A549 (cell line): ENCODE measurements at regions not wholly inside any gene's neighbourhood (a gene's known extent, or its start where the extent isn't known, plus 50 kb on each side); places are given as distances from the start of the nearest gene placed in this dataset.

ENCODE experiments used
- ATAC-seq, 2 experiments: fragments of 200-7000 bp in 1 of 2; fragments of >200 bp in 1 of 2; cut with Nextera tagmentation in 1 of 2; cut with Tn5 transposase in 1 of 2; 3 replicates each; pipeline versions ENCODE4 v1.8.0 to v1.9.1; 2018 to 2020; ENCODE audit warnings: mild to moderate bottlenecking in 1 of 2, moderate library complexity in 1 of 2
- CTCF ChIA-PET: fragments of 300-600 bp; sonication (Branson Sonifier 250); formaldehyde crosslinking; extraction: SDS; loops from one replicate; lab custom pipeline; 2021; ENCODE audit warnings: antibody characterized with exemption, inconsistent platforms; lab: Yijun Ruan, JAX
- POLR2A ChIA-PET: fragments of 350-600 bp; formaldehyde crosslinking; extraction: SDS; loops from one replicate; lab custom pipeline; 2021; ENCODE audit warnings: antibody characterized with exemption, inconsistent platforms; lab: Yijun Ruan, JAX
- DNase-seq, 2 experiments: peaks; one replicate each; pipeline versions ENCODE4 v3.0.0 to v3.0.0-alpha.2; 2011 to 2016; ENCODE audit warnings: low read depth in 1 of 2, low spot score in 1 of 2
- FAIRE-seq: peaks from 2 replicates; lab custom pipeline; 2011; peaks lifted over from hg19 to GRCh38; lab: Jason Lieb, UNC
- H3K27ac ChIP-seq, 2 experiments: fragments of >200 bp; sonication (Bioruptor Twin); formaldehyde crosslinking; 3 replicates each; pipeline ENCODE4 v1.5.1; 2016 to 2017
- H3K4me1 ChIP-seq: fragments of >200 bp; sonication (Bioruptor Twin); formaldehyde crosslinking; 3 replicates; pipeline ENCODE4 v1.6.1; 2016
- H3K4me2 ChIP-seq: fragments of >200 bp; sonication (Bioruptor Twin); formaldehyde crosslinking; 3 replicates; pipeline ENCODE4 v1.6.1; 2016
- H3K4me3 ChIP-seq: fragments of >200 bp; sonication (Bioruptor Twin); formaldehyde crosslinking; 3 replicates; pipeline ENCODE4 v1.5.1; 2016
- H3K9me3 ChIP-seq: fragments of >200 bp; sonication (Bioruptor Twin); formaldehyde crosslinking; 3 replicates; pipeline ENCODE4 v1.6.1; 2016
- BHLHE40 ChIP-seq: IDR thresholded peaks from 2 replicates; pipeline ENCODE4 v1.6.1; 2012; ENCODE audit warnings: low read depth, low read length, inconsistent platforms
- CBX2 ChIP-seq: fragments of 200-600 bp; sonication (generic); IDR thresholded peaks from 2 replicates; pipeline ENCODE4 v1.6.1; 2016; ENCODE audit warnings: low read depth, mild to moderate bottlenecking, borderline replicate concordance
- CBX8 ChIP-seq: fragments of 200-600 bp; sonication (generic); IDR thresholded peaks from 2 replicates; pipeline ENCODE4 v1.6.1; 2016
- CEBPB ChIP-seq, 2 experiments: fragments of >200 bp in 1 of 2; sonication (Bioruptor Twin) in 1 of 2; formaldehyde crosslinking in 1 of 2; IDR thresholded peaks; 2 replicates each; pipeline ENCODE4 v1.6.1; 2012 to 2016
- CHD2 ChIP-seq: fragments of 150-350 bp; IDR thresholded peaks from 2 replicates; pipeline ENCODE4 v1.6.1; 2014; ENCODE audit warnings: low read length; ENCODE audit not compliant: partially characterized antibody
- CHD4 ChIP-seq: fragments of 200-600 bp; sonication (generic); IDR thresholded peaks from 2 replicates; pipeline ENCODE4 v1.6.1; 2016; ENCODE audit warnings: antibody characterized with exemption, mild to moderate bottlenecking, borderline replicate concordance
- E2F6 ChIP-seq: IDR thresholded peaks from 2 replicates; pipeline ENCODE4 v1.6.1; 2012; ENCODE audit warnings: low read depth, borderline replicate concordance
- EP300 ChIP-seq, 2 experiments: fragments of >200 bp; sonication (Bioruptor Twin); formaldehyde crosslinking; IDR thresholded peaks; 2 replicates in 1 of 2; 3 replicates in 1 of 2; pipeline ENCODE4 v1.6.1; 2016 to 2017
- FOXS1 ChIP-seq: fragments of 250-450 bp; sonication (Bioruptor Pico); IDR thresholded peaks from 2 replicates; pipeline ENCODE4 v1.5.0; 2020; ENCODE audit warnings: mild to moderate bottlenecking, moderate library complexity
- HDAC2 ChIP-seq: fragments of 200-600 bp; sonication (generic); IDR thresholded peaks from 2 replicates; pipeline ENCODE4 v1.6.1; 2016
- HEYL ChIP-seq: fragments of 250-450 bp; sonication (Bioruptor Pico); IDR thresholded peaks from 2 replicates; pipeline ENCODE4 v1.8.0; 2021; ENCODE audit warnings: mild to moderate bottlenecking, moderate library complexity
- HMGXB4 ChIP-seq: fragments of 250-450 bp; sonication (Bioruptor Pico); IDR thresholded peaks from 2 replicates; pipeline ENCODE4 v1.5.0; 2021; ENCODE audit warnings: mild to moderate bottlenecking, moderate library complexity, borderline replicate concordance
- HOXB13 ChIP-seq: fragments of 250-450 bp; sonication (Bioruptor Pico); IDR thresholded peaks from 2 replicates; pipeline ENCODE4 v1.5.0; 2020; ENCODE audit warnings: low read depth, mild to moderate bottlenecking, moderate library complexity
- HOXB5 ChIP-seq: fragments of 250-450 bp; sonication (Bioruptor Pico); IDR thresholded peaks from 2 replicates; pipeline ENCODE4 v1.5.0; 2020; ENCODE audit warnings: mild to moderate bottlenecking, moderate library complexity
- JUNB ChIP-seq: fragments of >200 bp; sonication (Bioruptor Twin); formaldehyde crosslinking; IDR thresholded peaks from 2 replicates; pipeline ENCODE4 v1.6.1; 2016
- KDM1A ChIP-seq: fragments of 200-600 bp; sonication (generic); IDR thresholded peaks from 2 replicates; pipeline ENCODE4 v1.6.1; 2016; ENCODE audit warnings: low read depth, mild to moderate bottlenecking
- MAFK ChIP-seq: fragments of 450-650 bp; IDR thresholded peaks from 2 replicates; pipeline ENCODE4 v1.6.1; 2014; ENCODE audit not compliant: partially characterized antibody
- MYC ChIP-seq: IDR thresholded peaks from 2 replicates; pipeline ENCODE4 v1.6.1; 2012; ENCODE audit warnings: mild to moderate bottlenecking, inconsistent platforms, low read length, improper control_type of control experiment, borderline replicate concordance
- NR3C1 ChIP-seq: fragments of >200 bp; sonication (Bioruptor Twin); formaldehyde crosslinking; IDR thresholded peaks from 3 replicates; pipeline ENCODE4 v1.6.1; 2017
- RAD21 ChIP-seq, 2 experiments: fragments of >200 bp in 1 of 2; sonication (Bioruptor Twin) in 1 of 2; formaldehyde crosslinking in 1 of 2; IDR thresholded peaks in 1 of 2; conservative IDR thresholded peaks in 1 of 2; 2 replicates in 1 of 2; 3 replicates in 1 of 2; pipeline ENCODE4 v1.6.1; 2012 to 2018; ENCODE audit warnings: inconsistent platforms in 1 of 2
- RARB ChIP-seq: fragments of 250-450 bp; sonication (Bioruptor Pico); IDR thresholded peaks from 2 replicates; pipeline ENCODE4 v1.8.0; 2021; ENCODE audit warnings: mild to moderate bottlenecking, moderate library complexity
- RCOR1 ChIP-seq: fragments of 150-350 bp; IDR thresholded peaks from 2 replicates; pipeline ENCODE4 v1.6.1; 2014; ENCODE audit warnings: antibody characterized with exemption, low read length, low read depth
- RFX5 ChIP-seq: fragments of 450-650 bp; IDR thresholded peaks from 2 replicates; pipeline ENCODE4 v1.7.1; 2014; ENCODE audit warnings: antibody characterized with exemption, mild to moderate bottlenecking, moderate library complexity
- RNF2 ChIP-seq: fragments of 200-600 bp; sonication (generic); IDR thresholded peaks from 2 replicates; pipeline ENCODE4 v1.6.1; 2016; ENCODE audit warnings: low read depth, mild to moderate bottlenecking, antibody characterized with exemption, moderate library complexity, borderline replicate concordance
- SREBF2 ChIP-seq: fragments of 450-650 bp; IDR thresholded peaks from 2 replicates; pipeline ENCODE4 v1.6.1; 2014; ENCODE audit warnings: mild to moderate bottlenecking, moderate library complexity
- USF2 ChIP-seq: fragments of 450-650 bp; IDR thresholded peaks from 2 replicates; pipeline ENCODE4 v1.6.1; 2014; ENCODE audit warnings: antibody characterized with exemption
- WGBS: methylation state at CpG from one replicate; pipeline ENCODE4 v1.1.6; 2017; ENCODE audit errors: missing lambda C conversion rate; 5-methylcytosine and 5-hydroxymethylcytosine counted together
- TF ChIP-seq, protein P1 (sequence below): fragments of >200 bp; sonication (Bioruptor Twin); formaldehyde crosslinking; IDR thresholded peaks from 3 replicates; pipeline ENCODE4 v1.5.1; 2016
- TF ChIP-seq, protein P2 (sequence below): fragments of >200 bp; sonication (Bioruptor Twin); formaldehyde crosslinking; IDR thresholded peaks from 3 replicates; pipeline ENCODE4 v1.6.1; 2016
- TF ChIP-seq, protein P3 (sequence below): fragments of >200 bp; sonication (Bioruptor Twin); formaldehyde crosslinking; IDR thresholded peaks from 2 replicates; pipeline ENCODE4 v1.6.1; 2016

DNA sequence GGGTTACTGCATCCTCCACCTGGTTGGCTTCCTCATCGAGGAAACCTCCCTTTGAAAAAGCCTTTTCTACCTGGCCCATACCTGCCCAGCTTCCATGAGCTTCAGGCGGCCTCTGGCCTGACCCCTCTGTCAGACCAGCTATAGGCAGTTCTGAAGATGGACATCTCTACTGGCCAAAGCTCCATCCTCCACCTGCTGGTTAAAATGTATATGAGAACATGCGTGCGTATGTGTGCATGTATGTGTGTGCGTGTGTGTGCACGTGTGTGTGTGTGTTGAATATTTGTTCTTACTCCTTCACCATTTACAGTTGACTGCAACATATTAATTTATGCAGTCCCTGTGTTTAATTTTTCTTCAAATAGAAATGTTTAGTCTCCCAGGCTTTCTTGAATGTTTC lies 642.4 kb upstream of the RAB6C start:
- Histone ChIP-seq H3K4me2 (no peak overlapping the region), H3K9me3 (no peaks in the 10 kb centered on the region), H3K4me3 (no peak overlapping the region), H3K4me1 (no peaks in the 10 kb centered on the region), H3K27ac (no peak overlapping the region)
- no peak for TF ChIP-seq CHD4
- no peak for TF ChIP-seq CBX2
- no peak for TF ChIP-seq RFX5
- TF ChIP-seq CHD2, result no peak
- TF ChIP-seq, protein P1, sequence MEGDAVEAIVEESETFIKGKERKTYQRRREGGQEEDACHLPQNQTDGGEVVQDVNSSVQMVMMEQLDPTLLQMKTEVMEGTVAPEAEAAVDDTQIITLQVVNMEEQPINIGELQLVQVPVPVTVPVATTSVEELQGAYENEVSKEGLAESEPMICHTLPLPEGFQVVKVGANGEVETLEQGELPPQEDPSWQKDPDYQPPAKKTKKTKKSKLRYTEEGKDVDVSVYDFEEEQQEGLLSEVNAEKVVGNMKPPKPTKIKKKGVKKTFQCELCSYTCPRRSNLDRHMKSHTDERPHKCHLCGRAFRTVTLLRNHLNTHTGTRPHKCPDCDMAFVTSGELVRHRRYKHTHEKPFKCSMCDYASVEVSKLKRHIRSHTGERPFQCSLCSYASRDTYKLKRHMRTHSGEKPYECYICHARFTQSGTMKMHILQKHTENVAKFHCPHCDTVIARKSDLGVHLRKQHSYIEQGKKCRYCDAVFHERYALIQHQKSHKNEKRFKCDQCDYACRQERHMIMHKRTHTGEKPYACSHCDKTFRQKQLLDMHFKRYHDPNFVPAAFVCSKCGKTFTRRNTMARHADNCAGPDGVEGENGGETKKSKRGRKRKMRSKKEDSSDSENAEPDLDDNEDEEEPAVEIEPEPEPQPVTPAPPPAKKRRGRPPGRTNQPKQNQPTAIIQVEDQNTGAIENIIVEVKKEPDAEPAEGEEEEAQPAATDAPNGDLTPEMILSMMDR, result no peak
- TF ChIP-seq HDAC2, result no peak
- TF ChIP-seq HOXB5 (CRISPR knock-in tag), result no peak
- no peak for TF ChIP-seq JUNB
- no peak for TF ChIP-seq EP300 (IDR thresholded peaks at IDR 0.05)
- no peak for TF ChIP-seq HOXB13 (CRISPR knock-in tag)
- no peak for TF ChIP-seq RNF2
- no peak for TF ChIP-seq MYC
- no peak for TF ChIP-seq CEBPB (IDR thresholded peaks at IDR 0.05)
- TF ChIP-seq BHLHE40, result no peak
- TF ChIP-seq SREBF2, result no peak
- no peak for TF ChIP-seq RAD21 (conservative IDR thresholded peaks at IDR 0.05 in 1 of 2, IDR thresholded peaks at IDR 0.05 in 1 of 2)
- no peak for TF ChIP-seq FOXS1
- TF ChIP-seq RCOR1, result no peak
- CTCF ChIA-PET, result interaction anchor here (0.7 kb wide), 1 partner anchor 10 kb away, joined by 3 read pairs; no protein-coding TSS in a partner anchor
- FAIRE-seq (no peak), DNase-seq (no peak), ATAC-seq (no peak)
- POLR2A ChIA-PET, result no interaction called here
- 52% methylated on average over 6 of the region's 6 CpGs for WGBS

DNA sequence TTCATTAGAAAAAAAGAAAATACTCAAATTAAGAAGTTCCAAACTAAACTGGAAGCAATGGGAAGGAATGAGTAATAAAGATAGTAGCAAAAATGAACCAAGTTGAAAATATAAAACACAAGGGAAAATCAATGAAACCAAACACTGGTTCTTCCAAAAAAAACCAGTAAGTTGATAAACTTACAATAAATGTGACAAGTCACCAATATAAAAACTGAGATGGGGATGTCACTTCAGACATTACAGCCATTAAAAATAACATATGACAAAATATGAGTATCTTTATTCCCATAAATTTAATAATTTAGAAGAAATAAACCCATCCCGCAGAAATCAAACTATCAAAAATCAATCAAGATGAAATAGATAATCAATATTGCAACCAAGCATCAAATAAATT lies 633.9 kb upstream of the RAB6C start:
- FAIRE-seq (no peak), ATAC-seq (no peak), DNase-seq (no peak)
- ChIA-PET POLR2A (no interaction called here), CTCF (no interaction called here)
- Histone ChIP-seq H3K4me1 (no peaks in the 10 kb centered on the region), H3K9me3 (no peaks in the 10 kb centered on the region), H3K4me3 (no peak overlapping the region), H3K4me2 (no peak overlapping the region), H3K27ac (no peak overlapping the region)
- TF ChIP-seq EP300 (IDR thresholded peaks at IDR 0.05) (no peak), MAFK (peak; percentile 67)
- WGBS, result 2% methylated on average over 1 of the region's 1 CpG

GRCh38 chr2:129347486-129348217 lies 631.8 kb upstream of the RAB6C start:
- WGBS, result 5% methylated on average over 11 of the region's 11 CpGs
- FAIRE-seq (no peak), ATAC-seq (no peak), DNase-seq (no peak)
- POLR2A ChIA-PET, result no interaction called here
- CTCF ChIA-PET, result interaction anchor here (0.9 kb wide), 1 partner anchor 10 kb away, joined by 3 read pairs; no protein-coding TSS in a partner anchor
- Histone ChIP-seq H3K4me1 (no peaks in the 10 kb centered on the region), H3K4me2 (no peak overlapping the region), H3K27ac (no peak overlapping the region), H3K4me3 (no peak overlapping the region), H3K9me3 (no peaks in the 10 kb centered on the region)
- TF ChIP-seq E2F6 (no peak), HDAC2 (no peak), HEYL (no peak), MAFK (no peak), USF2 (no peak), CBX8 (no peak), KDM1A (no peak), SREBF2 (no peak), NR3C1 (no peak), CHD4 (no peak), HMGXB4 (CRISPR knock-in tag) (no peak), RARB (CRISPR knock-in tag) (no peak)
- TF ChIP-seq, protein P2, sequence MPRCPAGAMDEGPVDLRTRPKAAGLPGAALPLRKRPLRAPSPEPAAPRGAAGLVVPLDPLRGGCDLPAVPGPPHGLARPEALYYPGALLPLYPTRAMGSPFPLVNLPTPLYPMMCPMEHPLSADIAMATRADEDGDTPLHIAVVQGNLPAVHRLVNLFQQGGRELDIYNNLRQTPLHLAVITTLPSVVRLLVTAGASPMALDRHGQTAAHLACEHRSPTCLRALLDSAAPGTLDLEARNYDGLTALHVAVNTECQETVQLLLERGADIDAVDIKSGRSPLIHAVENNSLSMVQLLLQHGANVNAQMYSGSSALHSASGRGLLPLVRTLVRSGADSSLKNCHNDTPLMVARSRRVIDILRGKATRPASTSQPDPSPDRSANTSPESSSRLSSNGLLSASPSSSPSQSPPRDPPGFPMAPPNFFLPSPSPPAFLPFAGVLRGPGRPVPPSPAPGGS, result no peak
- TF ChIP-seq, protein P3, sequence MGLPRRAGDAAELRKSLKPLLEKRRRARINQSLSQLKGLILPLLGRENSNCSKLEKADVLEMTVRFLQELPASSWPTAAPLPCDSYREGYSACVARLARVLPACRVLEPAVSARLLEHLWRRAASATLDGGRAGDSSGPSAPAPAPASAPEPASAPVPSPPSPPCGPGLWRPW, result no peak
